HepG2 (cell line): ENCODE measurements at regions not wholly inside any gene's neighbourhood (a gene's known extent, or its start where the extent isn't known, plus 50 kb on each side); places are given as distances from the start of the nearest gene placed in this dataset.

Experiments
- KDM5A ChIP-seq: fragments of 200-600 bp; sonication (generic); IDR thresholded peaks from 2 replicates; pipeline ENCODE4 v1.7.0; 2018; ENCODE audit warnings: antibody characterized with exemption, mild to moderate bottlenecking, low read length, borderline replicate concordance
- PBX2 ChIP-seq: IDR thresholded peaks from 2 replicates; pipeline ENCODE4 v1.6.1; 2016; ENCODE audit warnings: control low read depth
- YEATS2 ChIP-seq: sonication (generic); formaldehyde crosslinking; IDR thresholded peaks from 2 replicates; pipeline ENCODE4 v1.4.0; 2020; ENCODE audit warnings: missing genetic modification reagents, borderline replicate concordance
- YY1 ChIP-seq: IDR thresholded peaks from 2 replicates; pipeline ENCODE4 v1.6.1; 2011; ENCODE audit warnings: low read length, low read depth, moderate library complexity, mild to moderate bottlenecking; ENCODE audit not compliant: insufficient read depth, insufficient replicate concordance
- ZKSCAN5 ChIP-seq: sonication (generic); formaldehyde crosslinking; IDR thresholded peaks from 2 replicates; pipeline ENCODE4 v1.5.1; 2020; ENCODE audit warnings: mild to moderate bottlenecking, missing genetic modification reagents
- ZNF251 ChIP-seq: sonication (generic); formaldehyde crosslinking; IDR thresholded peaks from 2 replicates; pipeline ENCODE4 v1.9.0; 2021; ENCODE audit warnings: mild to moderate bottlenecking, missing genetic modification reagents
- ZNF34 ChIP-seq: sonication (generic); formaldehyde crosslinking; IDR thresholded peaks from 2 replicates; pipeline ENCODE4 v1.4.0; 2020; ENCODE audit warnings: mild to moderate bottlenecking, missing genetic modification reagents, borderline replicate concordance
- ZNF737 ChIP-seq: sonication (generic); formaldehyde crosslinking; IDR thresholded peaks from 2 replicates; pipeline ENCODE4 v1.5.0; 2020; ENCODE audit warnings: missing genetic modification reagents, mild to moderate bottlenecking, borderline replicate concordance
- TF ChIP-seq, protein P1 (sequence below): sonication (generic); formaldehyde crosslinking; IDR thresholded peaks from 2 replicates; pipeline ENCODE4 v1.5.1; 2020; ENCODE audit warnings: mild to moderate bottlenecking, missing genetic modification reagents
- TF ChIP-seq, protein P2 (sequence below): sonication (generic); formaldehyde crosslinking; IDR thresholded peaks from 2 replicates; pipeline ENCODE4 v1.4.0; 2020; ENCODE audit warnings: missing genetic modification reagents, borderline replicate concordance

- TF ChIP-seq, protein P1, sequence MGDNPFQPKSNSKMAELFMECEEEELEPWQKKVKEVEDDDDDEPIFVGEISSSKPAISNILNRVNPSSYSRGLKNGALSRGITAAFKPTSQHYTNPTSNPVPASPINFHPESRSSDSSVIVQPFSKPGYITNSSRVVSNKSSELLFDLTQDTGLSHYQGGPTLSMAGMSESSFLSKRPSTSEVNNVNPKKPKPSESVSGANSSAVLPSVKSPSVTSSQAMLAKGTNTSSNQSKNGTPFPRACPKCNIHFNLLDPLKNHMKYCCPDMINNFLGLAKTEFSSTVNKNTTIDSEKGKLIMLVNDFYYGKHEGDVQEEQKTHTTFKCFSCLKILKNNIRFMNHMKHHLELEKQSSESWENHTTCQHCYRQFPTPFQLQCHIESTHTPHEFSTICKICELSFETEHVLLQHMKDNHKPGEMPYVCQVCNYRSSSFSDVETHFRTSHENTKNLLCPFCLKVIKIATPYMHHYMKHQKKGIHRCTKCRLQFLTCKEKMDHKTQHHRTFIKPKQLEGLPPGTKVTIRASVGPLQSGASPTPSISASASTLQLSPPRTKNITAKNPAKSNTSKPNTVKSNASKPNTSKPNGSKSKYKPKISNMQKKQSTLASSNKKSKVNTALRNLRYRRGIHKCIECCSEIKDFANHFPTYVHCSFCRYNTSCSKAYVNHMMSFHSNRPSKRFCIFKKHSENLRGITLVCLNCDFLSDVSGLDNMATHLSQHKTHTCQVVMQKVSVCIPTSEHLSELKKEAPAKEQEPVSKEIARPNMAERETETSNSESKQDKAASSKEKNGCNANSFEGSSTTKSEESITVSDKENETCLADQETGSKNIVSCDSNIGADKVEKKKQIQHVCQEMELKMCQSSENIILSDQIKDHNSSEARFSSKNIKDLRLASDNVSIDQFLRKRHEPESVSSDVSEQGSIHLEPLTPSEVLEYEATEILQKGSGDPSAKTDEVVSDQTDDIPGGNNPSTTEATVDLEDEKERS: no peak
- TF ChIP-seq ZNF737 (CRISPR knock-in tag) (no peak), ZNF251 (CRISPR knock-in tag) (no peak), KDM5A (no peak), YEATS2 (CRISPR knock-in tag) (no peak), YY1 (no peak), ZKSCAN5 (CRISPR knock-in tag) (no peak), ZNF34 (CRISPR knock-in tag) (no peak), PBX2 (CRISPR knock-in tag) (no peak)
- TF ChIP-seq, protein P2, sequence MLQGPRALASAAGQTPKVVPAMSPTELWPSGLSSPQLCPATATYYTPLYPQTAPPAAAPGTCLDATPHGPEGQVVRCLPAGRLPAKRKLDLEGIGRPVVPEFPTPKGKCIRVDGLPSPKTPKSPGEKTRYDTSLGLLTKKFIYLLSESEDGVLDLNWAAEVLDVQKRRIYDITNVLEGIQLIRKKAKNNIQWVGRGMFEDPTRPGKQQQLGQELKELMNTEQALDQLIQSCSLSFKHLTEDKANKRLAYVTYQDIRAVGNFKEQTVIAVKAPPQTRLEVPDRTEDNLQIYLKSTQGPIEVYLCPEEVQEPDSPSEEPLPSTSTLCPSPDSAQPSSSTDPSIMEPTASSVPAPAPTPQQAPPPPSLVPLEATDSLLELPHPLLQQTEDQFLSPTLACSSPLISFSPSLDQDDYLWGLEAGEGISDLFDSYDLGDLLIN (CRISPR knock-in tag): no peak
Observed at GRCh38 chr3:25355034-25355885, 72.8 kb upstream of the RARB start (continued).
